ENCODE measurements at regions not wholly inside any gene's neighbourhood (a gene's known extent, or its start where the extent isn't known, plus 50 kb on each side); places are given as distances from the start of the nearest gene placed in this dataset.

- H3K27me3 Mint-ChIP-seq (ENCODE audit: low read depth): no peaks in the 10 kb centered on the region
- peak overlapping the region; percentile 92 for H3K27ac Mint-ChIP-seq (ENCODE audit: unreplicated experiment)
- no peak for TF ChIP-seq CTCF (IDR thresholded peaks at IDR 0.05)
- no peak for DNase-seq (ENCODE audit: low spot score)
- H3K4me3 Mint-ChIP-seq (ENCODE audit: unreplicated experiment): no peak overlapping the region
- peaks cover 14% of the 10 kb centered on the region for H3K36me3 Mint-ChIP-seq (ENCODE audit: low read depth)
- H3K4me1 Mint-ChIP-seq (ENCODE audit: low read depth): peaks cover 53% of the 10 kb centered on the region
- H3K9me3 Mint-ChIP-seq (ENCODE audit: low read depth): peaks cover 15% of the 10 kb centered on the region
These were observed 58.7 kb downstream of the EDN1 start for GRCh38 chr6:12348530-12349511.

- Mint-ChIP-seq H3K27me3 (ENCODE audit: low read depth) (no peaks in the 10 kb centered on the region), H3K27ac (ENCODE audit: unreplicated experiment) (no peak overlapping the region), H3K9me3 (ENCODE audit: low read depth) (peaks cover 15% of the 10 kb centered on the region), H3K4me1 (ENCODE audit: low read depth) (peaks cover 55% of the 10 kb centered on the region), H3K4me3 (ENCODE audit: unreplicated experiment) (no peak overlapping the region), H3K36me3 (ENCODE audit: low read depth) (peaks cover 14% of the 10 kb centered on the region)
- no peak for DNase-seq (ENCODE audit: low spot score)
- no peak for TF ChIP-seq CTCF (IDR thresholded peaks at IDR 0.05)
These were observed 60.5 kb downstream of the EDN1 start for GRCh38 chr6:12350644-12351170.

GRCh38 chr6:12351672-12352071 is 61.5 kb downstream of the EDN1 start:
- TF ChIP-seq CTCF (IDR thresholded peaks at IDR 0.05): no peak
- no peak overlapping the region for H3K27ac Mint-ChIP-seq (ENCODE audit: unreplicated experiment)
- H3K4me3 Mint-ChIP-seq (ENCODE audit: unreplicated experiment): no peak overlapping the region
- no peak for DNase-seq (ENCODE audit: low spot score)
- H3K27me3 Mint-ChIP-seq (ENCODE audit: low read depth): no peaks in the 10 kb centered on the region
- H3K4me1 Mint-ChIP-seq (ENCODE audit: low read depth): peaks cover 56% of the 10 kb centered on the region
- peaks cover 14% of the 10 kb centered on the region for H3K36me3 Mint-ChIP-seq (ENCODE audit: low read depth)
- H3K9me3 Mint-ChIP-seq (ENCODE audit: low read depth): peaks cover 15% of the 10 kb centered on the region

GRCh38 chr6:12353731-12354130 is 63.6 kb downstream of the EDN1 start:
- Mint-ChIP-seq H3K4me1 (ENCODE audit: low read depth) (peaks cover 50% of the 10 kb centered on the region), H3K27ac (ENCODE audit: unreplicated experiment) (peak overlapping the region; percentile 98), H3K9me3 (ENCODE audit: low read depth) (peaks cover 15% of the 10 kb centered on the region), H3K4me3 (ENCODE audit: unreplicated experiment) (no peak overlapping the region), H3K27me3 (ENCODE audit: low read depth) (no peaks in the 10 kb centered on the region), H3K36me3 (ENCODE audit: low read depth) (peaks cover 14% of the 10 kb centered on the region)
- DNase-seq (ENCODE audit: low spot score): no peak
- no peak for TF ChIP-seq CTCF (IDR thresholded peaks at IDR 0.05)

- no peak for TF ChIP-seq CTCF (IDR thresholded peaks at IDR 0.05)
- peaks cover 15% of the 10 kb centered on the region for H3K9me3 Mint-ChIP-seq (ENCODE audit: low read depth)
- no peaks in the 10 kb centered on the region for H3K27me3 Mint-ChIP-seq (ENCODE audit: low read depth)
- DNase-seq (ENCODE audit: low spot score): no peak
- H3K36me3 Mint-ChIP-seq (ENCODE audit: low read depth): peaks cover 14% of the 10 kb centered on the region
- no peak overlapping the region for H3K4me3 Mint-ChIP-seq (ENCODE audit: unreplicated experiment)
- peak overlapping the region; percentile 98 for H3K27ac Mint-ChIP-seq (ENCODE audit: unreplicated experiment)
- H3K4me1 Mint-ChIP-seq (ENCODE audit: low read depth): peaks cover 44% of the 10 kb centered on the region
These were observed 64.3 kb downstream of the EDN1 start for GRCh38 chr6:12354499-12354898.
